ENCODE measurements at regions not wholly inside any gene's neighbourhood (a gene's known extent, or its start where the extent isn't known, plus 50 kb on each side); places are given as distances from the start of the nearest gene placed in this dataset.

GRCh38 chr3:189038773-189039745 lies 132.7 kb upstream of the TPRG1 start:
- TF ChIP-seq CTCF (IDR thresholded peaks at IDR 0.05) (no peak), POLR2AphosphoS5 (IDR thresholded peaks at IDR 0.05) (no peak), POLR2A (IDR thresholded peaks at IDR 0.05) (no peak)
- Histone ChIP-seq H3K4me3 (no peak overlapping the region), H3K27ac (peak overlapping the region; percentile 4 to 65), H3K4me1 (no peaks in the 10 kb centered on the region), H3K36me3 (no peaks in the 10 kb centered on the region), H3K9me3 (no peaks in the 10 kb centered on the region), H3K27me3 (no peaks in the 10 kb centered on the region)
- intact Hi-C loops (cut with DNase I; ENCODE audit: low total_unique reads), result no loop called here
- no peak for DNase-seq (ENCODE audit: low spot score in 2 of 2)

GRCh38 chr3:189040656-189041335 lies 131.0 kb upstream of the TPRG1 start:
- Histone ChIP-seq H3K27me3 (no peaks in the 10 kb centered on the region), H3K4me1 (no peaks in the 10 kb centered on the region), H3K4me3 (no peak overlapping the region), H3K36me3 (no peaks in the 10 kb centered on the region), H3K9me3 (no peaks in the 10 kb centered on the region), H3K27ac (peak overlapping the region; percentile 65 to 71)
- intact Hi-C loops (cut with DNase I; ENCODE audit: low total_unique reads), result no loop called here
- DNase-seq (ENCODE audit: low spot score in 2 of 2), result no peak
- TF ChIP-seq CTCF (IDR thresholded peaks at IDR 0.05) (no peak), POLR2AphosphoS5 (IDR thresholded peaks at IDR 0.05) (no peak), POLR2A (IDR thresholded peaks at IDR 0.05) (no peak)

- Histone ChIP-seq H3K9me3 (no peaks in the 10 kb centered on the region), H3K27ac (peak overlapping the region in 1 of 2 donors; percentile 20), H3K4me1 (no peaks in the 10 kb centered on the region), H3K36me3 (no peaks in the 10 kb centered on the region), H3K4me3 (no peak overlapping the region), H3K27me3 (no peaks in the 10 kb centered on the region)
- DNase-seq (ENCODE audit: low spot score in 2 of 2), result no peak
- intact Hi-C loops (cut with DNase I; ENCODE audit: low total_unique reads), result no loop called here
- TF ChIP-seq POLR2A (IDR thresholded peaks at IDR 0.05), result no peak
- TF ChIP-seq POLR2AphosphoS5 (IDR thresholded peaks at IDR 0.05), result no peak
- TF ChIP-seq CTCF (IDR thresholded peaks at IDR 0.05), result peak in 2 of 3 donors; percentile 36 to 53
Measured at GRCh38 chr3:189041482-189042090, 130.2 kb upstream of the TPRG1 start.

GRCh38 chr3:189042832-189043231 lies 128.9 kb upstream of the TPRG1 start:
- Histone ChIP-seq H3K27ac (peak overlapping the region; percentile 50 to 66), H3K36me3 (no peaks in the 10 kb centered on the region), H3K4me1 (no peaks in the 10 kb centered on the region), H3K27me3 (no peaks in the 10 kb centered on the region), H3K4me3 (no peak overlapping the region), H3K9me3 (no peaks in the 10 kb centered on the region)
- TF ChIP-seq POLR2AphosphoS5 (IDR thresholded peaks at IDR 0.05) (no peak), POLR2A (IDR thresholded peaks at IDR 0.05) (no peak), CTCF (IDR thresholded peaks at IDR 0.05) (no peak)
- DNase-seq (ENCODE audit: low spot score in 2 of 2), result no peak
- intact Hi-C loops (cut with DNase I; ENCODE audit: low total_unique reads), result no loop called here

Data from breast epithelium (tissue), 4 donors.